GM12875 (cell line): ENCODE measurements at regions not wholly inside any gene's neighbourhood (a gene's known extent, or its start where the extent isn't known, plus 50 kb on each side); places are given as distances from the start of the nearest gene placed in this dataset.

ENCODE experiments used
- H3K4me3 ChIP-seq: one replicate; pipeline ENCODE4 v1.5.1; 2011; ENCODE audit warnings: low read depth, low read length, control low read depth
- CTCF ChIP-seq: IDR thresholded peaks from 2 replicates; pipeline ENCODE4 v1.5.1; 2011; ENCODE audit warnings: low read depth, mild to moderate bottlenecking, control low read depth, inconsistent platforms, low read length, moderate library complexity, borderline replicate concordance; ENCODE audit not compliant: insufficient read depth

- no peak overlapping the region for H3K4me3 ChIP-seq
- TF ChIP-seq CTCF = no peak
These were observed 114.1 kb upstream of the E2F7 start for GRCh38 chr12:77179515-77179914.

- no peak for TF ChIP-seq CTCF
- H3K4me3 ChIP-seq = no peak overlapping the region
These were observed 102.4 kb upstream of the E2F7 start for GRCh38 chr12:77167801-77168200.

- TF ChIP-seq CTCF = no peak
- H3K4me3 ChIP-seq = no peak overlapping the region
These were observed 101.3 kb upstream of the E2F7 start for GRCh38 chr12:77166696-77167095.

GRCh38 chr12:77163074-77164038 is 98.0 kb upstream of the E2F7 start:
- TF ChIP-seq CTCF = no peak
- no peak overlapping the region for H3K4me3 ChIP-seq

- no peak overlapping the region for H3K4me3 ChIP-seq
- no peak for TF ChIP-seq CTCF
These were observed 96.6 kb upstream of the E2F7 start for GRCh38 chr12:77161944-77162343.

- H3K4me3 ChIP-seq = no peak overlapping the region
- no peak for TF ChIP-seq CTCF
These were observed 95.6 kb upstream of the E2F7 start for GRCh38 chr12:77160931-77161330.

- no peak for TF ChIP-seq CTCF
- no peak overlapping the region for H3K4me3 ChIP-seq
These were observed 88.3 kb upstream of the E2F7 start for GRCh38 chr12:77153706-77154105.
